H9 (cell line): ENCODE measurements at regions not wholly inside any gene's neighbourhood (a gene's known extent, or its start where the extent isn't known, plus 50 kb on each side); places are given as distances from the start of the nearest gene placed in this dataset.

Source experiments
- DNase-seq: peaks from one replicate; pipeline ENCODE4 v3.0.0-alpha.2; 2017
- H2AFZ ChIP-seq: one replicate; pipeline ENCODE4 v1.6.1; 2013; ENCODE audit warnings: mild to moderate bottlenecking, low read length, control low read depth, moderate library complexity
- H2AK5ac ChIP-seq: 2 replicates; pipeline ENCODE4 v1.6.1; 2013; ENCODE audit warnings: low read length, control low read depth, mixed read lengths; ENCODE audit not compliant: insufficient read length
- H2BK120ac ChIP-seq: one replicate; pipeline ENCODE4 v1.6.1; 2013; ENCODE audit warnings: low read depth, mild to moderate bottlenecking, low read length, control low read depth, inconsistent platforms; ENCODE audit not compliant: poor library complexity, severe bottlenecking
- H2BK12ac ChIP-seq: 2 replicates; pipeline ENCODE4 v1.6.1; 2013; ENCODE audit warnings: low read length, control low read depth, mixed read lengths, low read depth; ENCODE audit not compliant: insufficient read length
- H2BK15ac ChIP-seq: 2 replicates; pipeline ENCODE4 v1.6.1; 2013; ENCODE audit warnings: low read depth, low read length, control low read depth
- H2BK20ac ChIP-seq: one replicate; pipeline ENCODE4 v1.6.1; 2013; ENCODE audit warnings: low read depth, mild to moderate bottlenecking, low read length, control low read depth, inconsistent platforms; ENCODE audit not compliant: poor library complexity, severe bottlenecking
- H2BK5ac ChIP-seq: 2 replicates; pipeline ENCODE4 v1.6.1; 2013; ENCODE audit warnings: low read length, control low read depth, mixed read lengths; ENCODE audit not compliant: insufficient read length
- H3K14ac ChIP-seq: 2 replicates; pipeline ENCODE4 v1.6.1; 2013; ENCODE audit warnings: low read length, control low read depth; ENCODE audit not compliant: insufficient read depth
- H3K18ac ChIP-seq: 2 replicates; pipeline ENCODE4 v1.6.1; 2013; ENCODE audit warnings: low read depth, mild to moderate bottlenecking, mixed read lengths, low read length, control low read depth; ENCODE audit not compliant: insufficient read length
- H3K23ac ChIP-seq: 2 replicates; pipeline ENCODE4 v1.6.1; 2013; ENCODE audit warnings: low read length, control low read depth, mixed read lengths, low read depth; ENCODE audit not compliant: insufficient read length
- H3K23me2 ChIP-seq: 2 replicates; pipeline ENCODE4 v1.6.1; 2013; ENCODE audit warnings: low read depth, mild to moderate bottlenecking, mixed read lengths, low read length, control low read depth; ENCODE audit not compliant: insufficient read length, poor library complexity, severe bottlenecking
- H3K27ac ChIP-seq: 2 replicates; pipeline ENCODE4 v1.5.1; 2013; ENCODE audit warnings: low read length, control low read depth, mixed read lengths, low read depth; ENCODE audit not compliant: insufficient read length
- H3K27me3 ChIP-seq: 2 replicates; pipeline ENCODE4 v1.6.1; 2013; ENCODE audit warnings: low read length, control low read depth, inconsistent platforms; ENCODE audit not compliant: insufficient read depth
- H3K4ac ChIP-seq: 2 replicates; pipeline ENCODE4 v1.6.1; 2013; ENCODE audit warnings: low read depth, mild to moderate bottlenecking, control low read depth, inconsistent platforms, low read length, moderate library complexity
- H3K4me1 ChIP-seq: 2 replicates; pipeline ENCODE4 v1.6.1; 2013; ENCODE audit warnings: low read length, control low read depth, inconsistent platforms; ENCODE audit not compliant: insufficient read depth
- H3K4me2 ChIP-seq: 2 replicates; pipeline ENCODE4 v1.6.1; 2013; ENCODE audit warnings: low read length, control low read depth, mixed read lengths; ENCODE audit not compliant: insufficient read length, insufficient read depth
- H3K56ac ChIP-seq: 2 replicates; pipeline ENCODE4 v1.6.1; 2013; ENCODE audit warnings: low read depth, mild to moderate bottlenecking, mixed read lengths, low read length, control low read depth; ENCODE audit not compliant: insufficient read length
- H3K79me1 ChIP-seq: 2 replicates; pipeline ENCODE4 v1.6.1; 2013; ENCODE audit warnings: low read depth, mild to moderate bottlenecking, moderate library complexity, low read length, control low read depth, inconsistent platforms; ENCODE audit not compliant: insufficient read depth, poor library complexity, severe bottlenecking
- H3K79me2 ChIP-seq: 2 replicates; pipeline ENCODE4 v1.6.1; 2013; ENCODE audit warnings: low read length, control low read depth, inconsistent platforms; ENCODE audit not compliant: insufficient read depth
- H3K9ac ChIP-seq: 2 replicates; pipeline ENCODE4 v1.6.1; 2013; ENCODE audit warnings: low read length, control low read depth, mixed read lengths; ENCODE audit not compliant: insufficient read length; ENCODE audit errors: extremely low read depth
- H3K9me3 ChIP-seq: one replicate; pipeline ENCODE4 v1.6.1; 2013; ENCODE audit warnings: low read depth, low read length, inconsistent platforms; ENCODE audit not compliant: control insufficient read depth
- H3T11ph ChIP-seq: one replicate; pipeline ENCODE4 v1.6.1; 2013; ENCODE audit warnings: mild to moderate bottlenecking, low read length, control low read depth, inconsistent platforms
- H4K20me1 ChIP-seq: one replicate; pipeline ENCODE4 v1.6.1; 2013; ENCODE audit not compliant: control insufficient read depth, insufficient read length, insufficient read depth
- H4K5ac ChIP-seq: 2 replicates; pipeline ENCODE4 v1.6.1; 2013; ENCODE audit warnings: low read depth, mild to moderate bottlenecking, mixed read lengths, low read length, control low read depth; ENCODE audit not compliant: insufficient read length
- H4K8ac ChIP-seq: replicated peaks from 2 replicates; pipeline ENCODE4 v1.6.1; 2013; ENCODE audit warnings: low read length, control low read depth, mixed read lengths, low read depth; ENCODE audit not compliant: insufficient read length
- H4K91ac ChIP-seq: 2 replicates; pipeline ENCODE4 v1.6.1; 2013; ENCODE audit warnings: low read depth, mild to moderate bottlenecking, moderate library complexity, mixed read lengths, low read length, control low read depth; ENCODE audit not compliant: insufficient read length
- H3K27ac Mint-ChIP-seq, 3 experiments: 2 replicates in 2 of 3; 3 replicates in 1 of 3; pipeline ENCODE4 v1.8.0; 2020 to 2021; ENCODE audit warnings: mixed read lengths in 3 of 3, mild to moderate bottlenecking in 1 of 3, moderate library complexity in 1 of 3
- H3K27me3 Mint-ChIP-seq: 2 replicates; pipeline ENCODE4 v1.8.0; 2021; ENCODE audit warnings: low read depth, mild to moderate bottlenecking, moderate library complexity, mixed read lengths
- H3K36me3 Mint-ChIP-seq, 3 experiments: 2 replicates in 2 of 3; 3 replicates in 1 of 3; pipeline ENCODE4 v1.8.0; 2020 to 2021; ENCODE audit warnings: low read depth in 3 of 3, mixed read lengths in 3 of 3; ENCODE audit not compliant: insufficient read depth in 1 of 3
- H3K4me1 Mint-ChIP-seq, 2 experiments: 2 replicates each; pipeline ENCODE4 v1.8.0; 2020; ENCODE audit warnings: mixed read lengths in 2 of 2
- H3K4me3 Mint-ChIP-seq, 2 experiments: 2 replicates in 1 of 2; 3 replicates in 1 of 2; pipeline ENCODE4 v1.8.0; 2020 to 2021; ENCODE audit warnings: mild to moderate bottlenecking in 2 of 2, mixed read lengths in 2 of 2, moderate library complexity in 1 of 2
- H3K9me3 Mint-ChIP-seq, 2 experiments: 2 replicates in 1 of 2; 3 replicates in 1 of 2; pipeline ENCODE4 v1.8.0; 2020; ENCODE audit warnings: mild to moderate bottlenecking in 2 of 2, mixed read lengths in 2 of 2, moderate library complexity in 1 of 2
- WGBS: extraction: QIAGEN DNeasy Blood & Tissue Kit; methylation state at CpG from one replicate; pipeline ENCODE4 v1.1.7; 2013; ENCODE audit warnings: missing lambda C conversion rate, low lambda C conversion rate, mixed read lengths; ENCODE audit not compliant: insufficient read length; ENCODE audit errors: extremely low coverage; 5-methylcytosine and 5-hydroxymethylcytosine counted together
- TF ChIP-seq, protein P1 (sequence below): fragments of 200-600 bp; sonication (generic); conservative IDR thresholded peaks from 3 replicates; pipeline ENCODE4 v1.8.0; 2021; ENCODE audit warnings: antibody characterized with exemption, mild to moderate bottlenecking

DNA sequence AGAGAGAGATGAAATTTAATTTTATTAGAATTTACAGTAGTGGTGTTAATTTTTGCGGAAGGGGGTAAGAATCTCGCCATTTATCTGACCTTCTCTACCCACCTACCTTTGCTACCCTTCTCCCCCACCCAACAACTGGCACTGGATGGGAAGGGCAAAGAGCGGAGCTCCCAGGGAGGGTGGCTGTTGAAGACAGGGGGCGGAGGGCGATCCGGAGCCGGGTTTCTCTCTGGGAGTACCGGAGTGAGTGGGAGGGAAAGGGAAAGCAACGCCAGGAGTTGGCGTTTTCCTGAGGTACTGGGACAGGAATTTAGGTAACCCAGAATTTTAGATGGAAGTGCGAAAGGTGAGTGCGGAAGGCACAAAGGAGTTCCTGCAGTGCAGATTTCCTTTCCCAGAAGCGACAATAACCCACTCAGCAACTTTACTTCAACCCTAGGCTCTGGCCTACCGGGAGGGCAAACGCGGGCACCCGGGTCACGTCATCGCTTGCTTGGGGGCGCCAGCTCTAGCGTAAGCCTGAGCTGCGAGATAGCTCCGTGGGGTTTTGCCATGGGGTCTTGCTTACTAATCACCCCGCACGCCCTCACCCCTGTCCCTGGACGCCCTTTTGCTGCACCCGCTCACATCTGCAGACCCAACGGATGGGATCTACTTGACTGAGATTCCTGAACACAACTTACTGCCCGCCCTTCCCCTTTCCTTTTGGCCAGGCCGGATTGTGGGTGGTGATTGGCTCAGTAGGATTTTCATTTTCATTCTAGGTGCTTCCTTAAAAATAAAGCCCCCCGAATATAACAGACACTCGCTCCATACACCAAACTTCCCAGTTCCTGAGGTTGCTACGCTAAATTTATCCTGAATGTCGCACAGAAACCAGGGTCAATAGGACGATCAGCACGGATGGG is 413.0 kb upstream of the ESRRG start:
- H3K56ac ChIP-seq, result no peak overlapping the region
- H3K23me2 ChIP-seq, result peaks cover 50% of the 10 kb centered on the region
- no peak overlapping the region for H2AFZ ChIP-seq
- no peak overlapping the region for H2BK20ac ChIP-seq
- H3K4me2 ChIP-seq, result peak overlapping the region; percentile 81
- H2BK5ac ChIP-seq, result no peak overlapping the region
- no peaks in the 10 kb centered on the region; the same call in 1 of the 2 replicates for H3K4me1 ChIP-seq
- peaks cover 80% of the 10 kb centered on the region for H3K27me3 ChIP-seq
- no peaks in the 10 kb centered on the region for H4K20me1 ChIP-seq
- Mint-ChIP-seq H3K36me3 (no peaks in the 10 kb centered on the region; a peak in 1 of 7 replicates), H3K27me3 (peaks cover 100% of the 10 kb centered on the region), H3K4me3 (peak overlapping the region; percentile 74 to 98), H3K27ac (no peak overlapping the region), H3K9me3 (peaks cover 0 to 4% of the 10 kb centered on the region in 2 experiments; a peak in 2 of 5 replicates), H3K4me1 (peaks cover 57 to 68% of the 10 kb centered on the region in 2 experiments)
- peak; percentile 54 for DNase-seq
- WGBS, result no CpG with 5 or more reads among the region's 36 CpGs
- H2BK12ac ChIP-seq, result no peak overlapping the region
- no peak overlapping the region for H4K91ac ChIP-seq
- no peak overlapping the region for H2BK120ac ChIP-seq
- H3K18ac ChIP-seq, result no peak overlapping the region
- no peak overlapping the region for H3T11ph ChIP-seq
- no peaks in the 10 kb centered on the region for H3K9me3 ChIP-seq
- no peaks in the 10 kb centered on the region for H3K79me1 ChIP-seq
- H4K5ac ChIP-seq, result no peak overlapping the region
- H3K27ac ChIP-seq, result no peak overlapping the region
- TF ChIP-seq, protein P1, sequence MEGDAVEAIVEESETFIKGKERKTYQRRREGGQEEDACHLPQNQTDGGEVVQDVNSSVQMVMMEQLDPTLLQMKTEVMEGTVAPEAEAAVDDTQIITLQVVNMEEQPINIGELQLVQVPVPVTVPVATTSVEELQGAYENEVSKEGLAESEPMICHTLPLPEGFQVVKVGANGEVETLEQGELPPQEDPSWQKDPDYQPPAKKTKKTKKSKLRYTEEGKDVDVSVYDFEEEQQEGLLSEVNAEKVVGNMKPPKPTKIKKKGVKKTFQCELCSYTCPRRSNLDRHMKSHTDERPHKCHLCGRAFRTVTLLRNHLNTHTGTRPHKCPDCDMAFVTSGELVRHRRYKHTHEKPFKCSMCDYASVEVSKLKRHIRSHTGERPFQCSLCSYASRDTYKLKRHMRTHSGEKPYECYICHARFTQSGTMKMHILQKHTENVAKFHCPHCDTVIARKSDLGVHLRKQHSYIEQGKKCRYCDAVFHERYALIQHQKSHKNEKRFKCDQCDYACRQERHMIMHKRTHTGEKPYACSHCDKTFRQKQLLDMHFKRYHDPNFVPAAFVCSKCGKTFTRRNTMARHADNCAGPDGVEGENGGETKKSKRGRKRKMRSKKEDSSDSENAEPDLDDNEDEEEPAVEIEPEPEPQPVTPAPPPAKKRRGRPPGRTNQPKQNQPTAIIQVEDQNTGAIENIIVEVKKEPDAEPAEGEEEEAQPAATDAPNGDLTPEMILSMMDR, result no peak
- H3K14ac ChIP-seq, result no peak overlapping the region
- H3K23ac ChIP-seq, result no peak overlapping the region
- H2BK15ac ChIP-seq, result no peak overlapping the region
- no peaks in the 10 kb centered on the region for H3K79me2 ChIP-seq
- H3K4ac ChIP-seq, result no peak overlapping the region
- no peak overlapping the region for H4K8ac ChIP-seq
- H2AK5ac ChIP-seq, result no peak overlapping the region
- H3K9ac ChIP-seq, result no peak overlapping the region
